MCF 10A (cell line): ENCODE measurements at regions not wholly inside any gene's neighbourhood (a gene's known extent, or its start where the extent isn't known, plus 50 kb on each side); places are given as distances from the start of the nearest gene placed in this dataset.

ENCODE experiments used
- BruUV-seq: library from RNA; stranded (reverse); fragments of 400-500 nt; replicated peaks from 2 replicates; lab custom pipeline; 2021; lab: Mats Ljungman, UMichigan
- CTCF ChIA-PET: fragments of 300-600 bp; sonication (Branson Sonifier 250); formaldehyde crosslinking; extraction: SDS; loops from one replicate; lab custom pipeline; 2021; ENCODE audit warnings: antibody characterized with exemption, inconsistent platforms; lab: Yijun Ruan, JAX
- POLR2A ChIA-PET: fragments of 300-600, 350-650 bp; sonication (Branson Sonifier 250); formaldehyde crosslinking; extraction: SDS; loops from one replicate; lab custom pipeline; 2020; ENCODE audit warnings: antibody characterized with exemption, inconsistent platforms; lab: Yijun Ruan, JAX
- DNase-seq: peaks from one replicate; pipeline ENCODE4 v3.0.0-alpha.2; 2018; ENCODE audit not compliant: unreplicated experiment
- H3K27ac Mint-ChIP-seq: one replicate; pipeline ENCODE4 v1.8.0; 2022; ENCODE audit warnings: mild to moderate bottlenecking, low read depth, mixed read lengths; ENCODE audit not compliant: unreplicated experiment
- H3K27me3 Mint-ChIP-seq: one replicate; pipeline ENCODE4 v1.8.0; 2022; ENCODE audit warnings: mixed read lengths; ENCODE audit not compliant: insufficient read depth, unreplicated experiment
- H3K36me3 Mint-ChIP-seq: one replicate; pipeline ENCODE4 v1.8.0; 2022; ENCODE audit warnings: mild to moderate bottlenecking, moderate library complexity, mixed read lengths; ENCODE audit not compliant: insufficient read depth, unreplicated experiment
- H3K4me1 Mint-ChIP-seq: one replicate; pipeline ENCODE4 v1.8.0; 2022; ENCODE audit warnings: mixed read lengths; ENCODE audit not compliant: insufficient read depth, unreplicated experiment
- H3K4me3 Mint-ChIP-seq: one replicate; pipeline ENCODE4 v1.8.0; 2022; ENCODE audit warnings: mild to moderate bottlenecking, moderate library complexity, mixed read lengths; ENCODE audit not compliant: unreplicated experiment
- H3K9me3 Mint-ChIP-seq: one replicate; pipeline ENCODE4 v1.8.0; 2022; ENCODE audit warnings: mixed read lengths; ENCODE audit not compliant: unreplicated experiment
- CTCF ChIP-seq: fragments of 200-600 bp; IDR thresholded peaks from one replicate; pipeline ENCODE4 v1.8.0; 2022; ENCODE audit warnings: antibody characterized with exemption, mild to moderate bottlenecking; ENCODE audit not compliant: unreplicated experiment
- intact Hi-C: fragments of 100-400 bp; cut with micrococcal nuclease; formaldehyde crosslinking; loops from 2 replicates; pipeline ENCODE4 v1.14.1; 2022

- Mint-ChIP-seq H3K4me1 (no peaks in the 10 kb centered on the region), H3K27ac (no peak overlapping the region), H3K27me3 (peaks cover 13% of the 10 kb centered on the region), H3K36me3 (no peaks in the 10 kb centered on the region), H3K4me3 (no peak overlapping the region), H3K9me3 (no peaks in the 10 kb centered on the region)
- intact Hi-C loops, result no loop called here
- no peak for DNase-seq
- ChIA-PET POLR2A (no interaction called here), CTCF (interaction anchor here (1.2 kb wide), 1 partner anchor 10 kb away, joined by 4 read pairs; no protein-coding TSS in a partner anchor)
- no peak for TF ChIP-seq CTCF
- BruUV-seq, result no TSS peak
These were observed 311.3 kb upstream of the TRPC7 start for GRCh38 chr5:136676685-136677084.

DNA sequence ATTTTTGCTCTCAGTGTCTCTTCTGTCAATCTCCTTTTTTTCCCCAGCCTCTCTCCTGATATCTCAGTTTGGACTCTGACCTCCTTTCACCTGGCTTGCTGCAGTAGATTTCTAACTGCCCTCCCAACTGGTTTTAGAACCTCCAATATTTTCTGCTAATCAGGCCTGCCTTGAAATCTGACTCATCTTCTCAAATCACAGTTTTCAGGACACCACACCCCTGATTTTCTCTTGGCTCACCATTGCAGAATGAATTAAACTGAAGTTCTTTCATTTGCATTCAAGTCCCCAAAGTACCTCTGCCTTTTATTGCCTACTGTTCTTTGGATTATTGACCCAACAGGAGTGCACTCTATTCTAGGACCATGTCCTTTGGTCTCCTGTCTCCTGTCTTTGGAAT lies 310.4 kb upstream of the TRPC7 start:
- Mint-ChIP-seq H3K4me3 (no peak overlapping the region), H3K27me3 (peaks cover 13% of the 10 kb centered on the region), H3K36me3 (no peaks in the 10 kb centered on the region), H3K9me3 (no peaks in the 10 kb centered on the region), H3K27ac (no peak overlapping the region), H3K4me1 (no peaks in the 10 kb centered on the region)
- no peak for TF ChIP-seq CTCF
- ChIA-PET POLR2A (no interaction called here), CTCF (interaction anchor here (1.2 kb wide), 1 partner anchor 11 kb away, joined by 4 read pairs; no protein-coding TSS in a partner anchor)
- intact Hi-C loops, result no loop called here
- BruUV-seq, result no TSS peak
- DNase-seq, result no peak

- POLR2A ChIA-PET, result interaction anchor here (0.6 to 0.9 kb wide), 2 partner anchors 544 to 550 kb away, joined by 3 read pairs; no protein-coding TSS in a partner anchor
- intact Hi-C loops, result no loop called here
- CTCF ChIA-PET, result interaction anchor here (1.4 to 1.5 kb wide), 2 partner anchors 12 to 424 kb away, joined by 6 to 11 read pairs; no protein-coding TSS in a partner anchor
- peaks cover 13% of the 10 kb centered on the region for H3K27me3 Mint-ChIP-seq
- TF ChIP-seq CTCF, result no peak
- DNase-seq, result no peak
- H3K9me3 Mint-ChIP-seq, result no peaks in the 10 kb centered on the region
- H3K4me1 Mint-ChIP-seq, result no peaks in the 10 kb centered on the region
- H3K4me3 Mint-ChIP-seq, result no peak overlapping the region
- no peak overlapping the region for H3K27ac Mint-ChIP-seq
- no TSS peak for BruUV-seq
- no peaks in the 10 kb centered on the region for H3K36me3 Mint-ChIP-seq
These were observed 308.8 kb upstream of the TRPC7 start for GRCh38 chr5:136674178-136674577.

DNA sequence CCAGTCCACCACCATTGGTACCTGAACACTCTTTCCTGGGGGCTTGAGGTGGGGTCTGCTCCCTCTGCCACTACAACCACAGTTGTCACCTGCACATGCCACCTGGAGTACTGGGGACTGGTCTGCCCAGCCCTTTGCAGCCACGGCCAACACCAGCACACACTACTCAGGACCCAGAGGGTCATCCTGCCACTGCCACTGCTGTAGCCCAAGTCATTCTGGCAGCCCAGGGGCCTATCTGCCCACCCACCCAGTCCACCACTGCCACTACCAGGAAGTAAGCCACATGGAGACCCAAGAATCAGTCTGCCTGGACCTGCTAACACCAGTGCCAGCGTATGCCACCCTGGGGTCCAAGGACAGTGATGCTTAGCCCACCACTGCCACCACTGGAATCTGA lies 302.4 kb upstream of the TRPC7 start:
- intact Hi-C loops, result no loop called here
- no peaks in the 10 kb centered on the region for H3K9me3 Mint-ChIP-seq
- TF ChIP-seq CTCF, result no peak

More for the DNA sequence above, 302.4 kb upstream of the TRPC7 start:
- no peak overlapping the region for H3K27ac Mint-ChIP-seq
- H3K4me3 Mint-ChIP-seq, result no peak overlapping the region
- ChIA-PET POLR2A (no interaction called here), CTCF (no interaction called here)
- no TSS peak for BruUV-seq
- H3K27me3 Mint-ChIP-seq, result peaks cover 41% of the 10 kb centered on the region
- no peak for DNase-seq
- H3K4me1 Mint-ChIP-seq, result no peaks in the 10 kb centered on the region
- H3K36me3 Mint-ChIP-seq, result no peaks in the 10 kb centered on the region
